ENCODE measurements at regions not wholly inside any gene's neighbourhood (a gene's known extent, or its start where the extent isn't known, plus 50 kb on each side); places are given as distances from the start of the nearest gene placed in this dataset.

- TF ChIP-seq CTCF (IDR thresholded peaks at IDR 0.05; ENCODE audit: insufficient read depth, low read depth, low read length) (no peak), EZH2 (IDR thresholded peaks at IDR 0.05; ENCODE audit: insufficient read depth, low read length) (no peak)
These were observed 162.2 kb upstream of the HNMT start for GRCh38 chr2:137802038-137802437.
